HL-60 (cell line): ENCODE measurements at regions not wholly inside any gene's neighbourhood (a gene's known extent, or its start where the extent isn't known, plus 50 kb on each side); places are given as distances from the start of the nearest gene placed in this dataset.

Experiments
- DNase-seq, 2 experiments: peaks; one replicate each; pipeline ENCODE4 v3.0.0-alpha.2; 2010 to 2020; ENCODE audit warnings: low read depth in 1 of 2, low spot score in 1 of 2
- H3K27ac ChIP-seq: fragments of 250-450 bp; sonication (Bioruptor Pico); replicated peaks from 2 replicates; pipeline ENCODE4 v1.5.1; 2020; ENCODE audit warnings: mild to moderate bottlenecking, moderate library complexity
- H3K27me3 ChIP-seq: fragments of 250-450 bp; sonication (Bioruptor Pico); 2 replicates; pipeline ENCODE4 v1.5.1; 2021; ENCODE audit warnings: mild to moderate bottlenecking, moderate library complexity; ENCODE audit not compliant: insufficient read depth, poor library complexity, severe bottlenecking
- H3K4me3 ChIP-seq: replicated peaks from 2 replicates; pipeline ENCODE4 v1.5.1; 2011; ENCODE audit warnings: mild to moderate bottlenecking, control low read depth, low read length; ENCODE audit not compliant: insufficient read depth
- CTCF ChIP-seq: IDR thresholded peaks from one replicate; pipeline ENCODE4 v1.5.1; 2011; ENCODE audit warnings: low read length, control low read depth, inconsistent platforms; ENCODE audit not compliant: insufficient read depth
- GABPA ChIP-seq: IDR thresholded peaks from 2 replicates; pipeline ENCODE4 v1.6.1; 2012; ENCODE audit warnings: low read depth
- POLR2AphosphoS5 ChIP-seq: IDR thresholded peaks from 2 replicates; pipeline ENCODE4 v1.6.1; 2012; ENCODE audit warnings: low read depth
- REST ChIP-seq: IDR thresholded peaks from 2 replicates; pipeline ENCODE4 v1.6.1; 2012; ENCODE audit warnings: low read depth; ENCODE audit not compliant: insufficient replicate concordance
- SPI1 ChIP-seq: IDR thresholded peaks from 2 replicates; pipeline ENCODE4 v1.6.1; 2012; ENCODE audit warnings: low read depth, mild to moderate bottlenecking, borderline replicate concordance

GRCh38 chr9:78622126-78622525 lies 325.2 kb downstream of the PSAT1 start:
- TF ChIP-seq POLR2AphosphoS5 (no peak), SPI1 (no peak), GABPA (no peak), CTCF (no peak), REST (no peak)
- no peaks in the 10 kb centered on the region for H3K27me3 ChIP-seq
- H3K27ac ChIP-seq: no peak overlapping the region
- no peak overlapping the region for H3K4me3 ChIP-seq
- DNase-seq: no peak

- no peak for DNase-seq
- Histone ChIP-seq H3K4me3 (no peak overlapping the region), H3K27ac (no peak overlapping the region), H3K27me3 (no peaks in the 10 kb centered on the region)
- TF ChIP-seq CTCF: no peak
- TF ChIP-seq REST: no peak
- no peak for TF ChIP-seq GABPA
- TF ChIP-seq SPI1: no peak
- TF ChIP-seq POLR2AphosphoS5: no peak
Observed at GRCh38 chr9:78626971-78627370, 330.0 kb downstream of the PSAT1 start.

- DNase-seq: no peak
- Histone ChIP-seq H3K27ac (no peak overlapping the region), H3K4me3 (no peak overlapping the region), H3K27me3 (peaks cover 3% of the 10 kb centered on the region)
- no peak for TF ChIP-seq GABPA
- TF ChIP-seq REST: no peak
- no peak for TF ChIP-seq SPI1
- TF ChIP-seq POLR2AphosphoS5: no peak
- TF ChIP-seq CTCF: no peak
Observed at GRCh38 chr9:78630966-78631365, 334.0 kb downstream of the PSAT1 start.
